ENCODE measurements at regions not wholly inside any gene's neighbourhood (a gene's known extent, or its start where the extent isn't known, plus 50 kb on each side); places are given as distances from the start of the nearest gene placed in this dataset.

GRCh38 chr3:31188112-31188511 lies 293.7 kb upstream of the GADL1 start:
- Histone ChIP-seq H3K27me3 (ENCODE audit: insufficient read depth, low read depth) (no peaks in the 10 kb centered on the region), H3K27ac (no peak overlapping the region), H2AFZ (ENCODE audit: low read depth) (no peak overlapping the region), H4K20me1 (ENCODE audit: insufficient read depth) (no peaks in the 10 kb centered on the region), H3K9ac (no peak overlapping the region), H3K4me1 (ENCODE audit: low read depth, poor library complexity, severe bottlenecking) (no peaks in the 10 kb centered on the region), H3K4me2 (no peak overlapping the region), H3K79me2 (ENCODE audit: insufficient read depth, low read depth) (no peaks in the 10 kb centered on the region), H3K36me3 (ENCODE audit: insufficient read depth) (no peaks in the 10 kb centered on the region), H3K4me3 (IDR thresholded peaks at IDR 0.05; ENCODE audit: insufficient read depth, low read depth, low read length) (no peak overlapping the region)
- TF ChIP-seq CTCF (conservative IDR thresholded peaks at IDR 0.05; ENCODE audit: low read depth, low read length): no peak

GRCh38 chr3:31189330-31189729 lies 294.9 kb upstream of the GADL1 start:
- Histone ChIP-seq H4K20me1 (ENCODE audit: insufficient read depth) (no peaks in the 10 kb centered on the region), H3K4me1 (ENCODE audit: low read depth, poor library complexity, severe bottlenecking) (no peaks in the 10 kb centered on the region)

GRCh38 chr3:31189971-31190370 lies 295.5 kb upstream of the GADL1 start:
- H3K4me2 ChIP-seq: no peak overlapping the region
- no peaks in the 10 kb centered on the region for H4K20me1 ChIP-seq (ENCODE audit: insufficient read depth)
- H3K4me3 ChIP-seq (IDR thresholded peaks at IDR 0.05; ENCODE audit: insufficient read depth, low read depth, low read length): no peak overlapping the region
- H3K4me1 ChIP-seq (ENCODE audit: low read depth, poor library complexity, severe bottlenecking): no peaks in the 10 kb centered on the region
- H3K9ac ChIP-seq: no peak overlapping the region
- H3K27ac ChIP-seq: no peak overlapping the region
- H3K36me3 ChIP-seq (ENCODE audit: insufficient read depth): no peaks in the 10 kb centered on the region
- H3K27me3 ChIP-seq (ENCODE audit: insufficient read depth, low read depth): no peaks in the 10 kb centered on the region
- TF ChIP-seq CTCF (conservative IDR thresholded peaks at IDR 0.05; ENCODE audit: low read depth, low read length): no peak
- H2AFZ ChIP-seq (ENCODE audit: low read depth): no peak overlapping the region
- no peaks in the 10 kb centered on the region for H3K79me2 ChIP-seq (ENCODE audit: insufficient read depth, low read depth)

More at GRCh38 chr3:31189330-31189729, 294.9 kb upstream of the GADL1 start:
- Histone ChIP-seq H3K4me2 (no peak overlapping the region), H3K27me3 (ENCODE audit: insufficient read depth, low read depth) (no peaks in the 10 kb centered on the region), H3K27ac (no peak overlapping the region), H3K36me3 (ENCODE audit: insufficient read depth) (no peaks in the 10 kb centered on the region), H3K9ac (no peak overlapping the region), H3K4me3 (IDR thresholded peaks at IDR 0.05; ENCODE audit: insufficient read depth, low read depth, low read length) (no peak overlapping the region), H2AFZ (ENCODE audit: low read depth) (no peak overlapping the region), H3K79me2 (ENCODE audit: insufficient read depth, low read depth) (no peaks in the 10 kb centered on the region)
- TF ChIP-seq CTCF (conservative IDR thresholded peaks at IDR 0.05; ENCODE audit: low read depth, low read length): no peak

GRCh38 chr3:31191354-31191753 lies 296.9 kb upstream of the GADL1 start:
- no peaks in the 10 kb centered on the region for H3K79me2 ChIP-seq (ENCODE audit: insufficient read depth, low read depth)
- H3K36me3 ChIP-seq (ENCODE audit: insufficient read depth): no peaks in the 10 kb centered on the region
- no peaks in the 10 kb centered on the region for H3K27me3 ChIP-seq (ENCODE audit: insufficient read depth, low read depth)
- TF ChIP-seq CTCF (conservative IDR thresholded peaks at IDR 0.05; ENCODE audit: low read depth, low read length): no peak
- no peak overlapping the region for H3K27ac ChIP-seq
- H3K4me1 ChIP-seq (ENCODE audit: low read depth, poor library complexity, severe bottlenecking): no peaks in the 10 kb centered on the region
- no peak overlapping the region for H2AFZ ChIP-seq (ENCODE audit: low read depth)
- no peak overlapping the region for H3K9ac ChIP-seq
- H3K4me3 ChIP-seq (IDR thresholded peaks at IDR 0.05; ENCODE audit: insufficient read depth, low read depth, low read length): no peak overlapping the region
- H3K4me2 ChIP-seq: no peak overlapping the region
- no peaks in the 10 kb centered on the region for H4K20me1 ChIP-seq (ENCODE audit: insufficient read depth)
